WTC11 (cell line): ENCODE measurements at regions not wholly inside any gene's neighbourhood (a gene's known extent, or its start where the extent isn't known, plus 50 kb on each side); places are given as distances from the start of the nearest gene placed in this dataset.

ENCODE experiments used
- ATAC-seq: fragments of 200-7000 bp; cut with Tn5 transposase; 2 replicates; pipeline ENCODE4 v1.10.0; 2021; ENCODE audit warnings: mild to moderate bottlenecking, moderate library complexity
- CTCF ChIA-PET: fragments of 300-600 bp; sonication (Branson Sonifier 250); formaldehyde crosslinking; loops from one replicate; lab custom pipeline; 2021; ENCODE audit warnings: antibody characterized with exemption; lab: Charles Lee
- POLR2A ChIA-PET: fragments of 350-600 bp; sonication (Branson Sonifier 250); formaldehyde crosslinking; loops from one replicate; lab custom pipeline; 2021; ENCODE audit warnings: antibody characterized with exemption; lab: Charles Lee
- DNase-seq: peaks from one replicate; pipeline ENCODE4 v3.0.0; 2021; ENCODE audit warnings: low spot score
- H3K27ac Mint-ChIP-seq: 2 replicates; pipeline ENCODE4 v1.8.0; 2021; ENCODE audit warnings: mixed read lengths
- H3K27me3 Mint-ChIP-seq: 2 replicates; pipeline ENCODE4 v1.8.0; 2021; ENCODE audit warnings: low read depth, mild to moderate bottlenecking, moderate library complexity, mixed read lengths
- H3K36me3 Mint-ChIP-seq: 2 replicates; pipeline ENCODE4 v1.8.0; 2021; ENCODE audit warnings: mixed read lengths
- H3K4me1 Mint-ChIP-seq: 2 replicates; pipeline ENCODE4 v1.8.0; 2022; ENCODE audit warnings: mixed read lengths
- H3K4me3 Mint-ChIP-seq: 2 replicates; pipeline ENCODE4 v1.8.0; 2021; ENCODE audit warnings: mild to moderate bottlenecking, moderate library complexity, mixed read lengths
- H3K9me3 Mint-ChIP-seq: 2 replicates; pipeline ENCODE4 v1.8.0; 2021; ENCODE audit warnings: mixed read lengths
- ATF6 ChIP-seq: sonication (generic); formaldehyde crosslinking; IDR thresholded peaks from 2 replicates; pipeline ENCODE4 v1.8.1; 2023; ENCODE audit warnings: mild to moderate bottlenecking, missing genetic modification reagents
- ELF4 ChIP-seq: sonication (generic); formaldehyde crosslinking; IDR thresholded peaks from 2 replicates; pipeline ENCODE4 v1.8.1; 2022; ENCODE audit warnings: low read depth, mild to moderate bottlenecking, moderate library complexity, missing genetic modification reagents
- FOXP1 ChIP-seq: sonication (generic); formaldehyde crosslinking; IDR thresholded peaks from 2 replicates; pipeline ENCODE4 v1.8.0; 2022; ENCODE audit warnings: missing genetic modification reagents, mild to moderate bottlenecking, moderate library complexity, borderline replicate concordance
- JAZF1 ChIP-seq: fragments of 250-450 bp; sonication (Bioruptor Pico); IDR thresholded peaks from 2 replicates; pipeline ENCODE4 v1.9.0; 2021; ENCODE audit warnings: moderate library complexity, mild to moderate bottlenecking, inconsistent platforms
- MYBL2 ChIP-seq: sonication (generic); formaldehyde crosslinking; IDR thresholded peaks from 2 replicates; pipeline ENCODE4 v1.8.1; 2023; ENCODE audit warnings: mild to moderate bottlenecking, moderate library complexity, missing genetic modification reagents
- NFE2L1 ChIP-seq: sonication (generic); formaldehyde crosslinking; IDR thresholded peaks from 2 replicates; pipeline ENCODE4 v1.8.1; 2023; ENCODE audit warnings: missing genetic modification reagents
- NR1H2 ChIP-seq: sonication (generic); formaldehyde crosslinking; IDR thresholded peaks from 2 replicates; pipeline ENCODE4 v1.9.0; 2021; ENCODE audit warnings: mild to moderate bottlenecking, moderate library complexity, missing genetic modification reagents
- RORB ChIP-seq: fragments of 250-450 bp; sonication (Bioruptor Pico); IDR thresholded peaks from 2 replicates; pipeline ENCODE4 v1.9.0; 2021; ENCODE audit warnings: mild to moderate bottlenecking
- SP1 ChIP-seq: sonication (generic); formaldehyde crosslinking; conservative IDR thresholded peaks from 2 replicates; pipeline ENCODE4 v1.8.1; 2022; ENCODE audit warnings: missing genetic modification reagents
- TEAD1 ChIP-seq: sonication (generic); formaldehyde crosslinking; IDR thresholded peaks from 2 replicates; pipeline ENCODE4 v1.8.0; 2022; ENCODE audit warnings: mild to moderate bottlenecking, missing genetic modification reagents
- ZBTB21 ChIP-seq: sonication (generic); formaldehyde crosslinking; IDR thresholded peaks from 2 replicates; pipeline ENCODE4 v1.8.1; 2023; ENCODE audit warnings: mild to moderate bottlenecking, missing genetic modification reagents, borderline replicate concordance
- ZBTB43 ChIP-seq: sonication (generic); formaldehyde crosslinking; IDR thresholded peaks from 2 replicates; pipeline ENCODE4 v1.8.1; 2023; ENCODE audit warnings: mild to moderate bottlenecking, missing genetic modification reagents
- ZNF317 ChIP-seq: sonication (generic); formaldehyde crosslinking; IDR thresholded peaks from 2 replicates; pipeline ENCODE4 v1.8.1; 2023; ENCODE audit warnings: low read depth, mild to moderate bottlenecking, moderate library complexity, missing genetic modification reagents, borderline replicate concordance
- ZNF416 ChIP-seq: fragments of 250-450 bp; sonication (Bioruptor Pico); IDR thresholded peaks from 2 replicates; pipeline ENCODE4 v1.9.0; 2021; ENCODE audit warnings: mild to moderate bottlenecking, inconsistent platforms
- TF ChIP-seq, protein P1 (sequence below): sonication (generic); formaldehyde crosslinking; IDR thresholded peaks from 2 replicates; pipeline ENCODE4 v1.8.1; 2022; ENCODE audit warnings: low read depth, missing genetic modification reagents, borderline replicate concordance
- TF ChIP-seq, protein P2 (sequence below): sonication (generic); formaldehyde crosslinking; IDR thresholded peaks from 2 replicates; pipeline ENCODE4 v1.8.1; 2023; ENCODE audit warnings: mild to moderate bottlenecking, missing genetic modification reagents, borderline replicate concordance
- TF ChIP-seq, protein P3 (sequence below): fragments of 250-450 bp; sonication (Bioruptor Pico); conservative IDR thresholded peaks from 2 replicates; pipeline ENCODE4 v1.9.0; 2021; ENCODE audit warnings: mild to moderate bottlenecking
- TF ChIP-seq, protein P4 (sequence below): sonication (generic); formaldehyde crosslinking; IDR thresholded peaks from 2 replicates; pipeline ENCODE4 v1.8.0; 2023; ENCODE audit warnings: missing genetic modification reagents, mild to moderate bottlenecking, borderline replicate concordance

- CTCF ChIA-PET = no interaction called here
- H3K27ac Mint-ChIP-seq = no peak overlapping the region
- no peaks in the 10 kb centered on the region for H3K4me1 Mint-ChIP-seq
- TF ChIP-seq JAZF1 (CRISPR knock-in tag) = no peak
- ATAC-seq = no peak
- H3K36me3 Mint-ChIP-seq = peaks cover 32% of the 10 kb centered on the region
- no peak overlapping the region for H3K4me3 Mint-ChIP-seq
- H3K9me3 Mint-ChIP-seq = peaks cover 57% of the 10 kb centered on the region
- POLR2A ChIA-PET = no interaction called here
- H3K27me3 Mint-ChIP-seq = no peaks in the 10 kb centered on the region; the same call in 1 of the 2 replicates
- no peak for DNase-seq
These were observed 365.7 kb upstream of the CA10 start for GRCh38 chr17:52524096-52524637.

GRCh38 chr17:52517176-52517575 is 358.7 kb upstream of the CA10 start:
- Mint-ChIP-seq H3K36me3 (peaks cover 39% of the 10 kb centered on the region), H3K4me1 (no peaks in the 10 kb centered on the region), H3K9me3 (peaks cover 69% of the 10 kb centered on the region), H3K27me3 (no peaks in the 10 kb centered on the region; the same call in 1 of the 2 replicates), H3K4me3 (no peak overlapping the region), H3K27ac (no peak overlapping the region)
- DNase-seq = no peak
- ChIA-PET CTCF (no interaction called here), POLR2A (no interaction called here)
- no peak for ATAC-seq
- TF ChIP-seq RORB (CRISPR knock-in tag) (no peak), FOXP1 (CRISPR knock-in tag) (no peak), NR1H2 (CRISPR knock-in tag) (no peak), MYBL2 (no peak), TEAD1 (CRISPR knock-in tag) (no peak), SP1 (CRISPR knock-in tag) (no peak), ELF4 (CRISPR knock-in tag) (no peak), ZNF317 (CRISPR knock-in tag) (no peak), ZBTB21 (CRISPR knock-in tag) (no peak), ZNF416 (CRISPR knock-in tag) (no peak), JAZF1 (CRISPR knock-in tag) (no peak), ATF6 (CRISPR knock-in tag) (no peak), NFE2L1 (no peak), ZBTB43 (CRISPR knock-in tag) (no peak)
- TF ChIP-seq, protein P1, sequence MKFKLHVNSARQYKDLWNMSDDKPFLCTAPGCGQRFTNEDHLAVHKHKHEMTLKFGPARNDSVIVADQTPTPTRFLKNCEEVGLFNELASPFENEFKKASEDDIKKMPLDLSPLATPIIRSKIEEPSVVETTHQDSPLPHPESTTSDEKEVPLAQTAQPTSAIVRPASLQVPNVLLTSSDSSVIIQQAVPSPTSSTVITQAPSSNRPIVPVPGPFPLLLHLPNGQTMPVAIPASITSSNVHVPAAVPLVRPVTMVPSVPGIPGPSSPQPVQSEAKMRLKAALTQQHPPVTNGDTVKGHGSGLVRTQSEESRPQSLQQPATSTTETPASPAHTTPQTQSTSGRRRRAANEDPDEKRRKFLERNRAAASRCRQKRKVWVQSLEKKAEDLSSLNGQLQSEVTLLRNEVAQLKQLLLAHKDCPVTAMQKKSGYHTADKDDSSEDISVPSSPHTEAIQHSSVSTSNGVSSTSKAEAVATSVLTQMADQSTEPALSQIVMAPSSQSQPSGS (CRISPR knock-in tag) = no peak
- TF ChIP-seq, protein P2, sequence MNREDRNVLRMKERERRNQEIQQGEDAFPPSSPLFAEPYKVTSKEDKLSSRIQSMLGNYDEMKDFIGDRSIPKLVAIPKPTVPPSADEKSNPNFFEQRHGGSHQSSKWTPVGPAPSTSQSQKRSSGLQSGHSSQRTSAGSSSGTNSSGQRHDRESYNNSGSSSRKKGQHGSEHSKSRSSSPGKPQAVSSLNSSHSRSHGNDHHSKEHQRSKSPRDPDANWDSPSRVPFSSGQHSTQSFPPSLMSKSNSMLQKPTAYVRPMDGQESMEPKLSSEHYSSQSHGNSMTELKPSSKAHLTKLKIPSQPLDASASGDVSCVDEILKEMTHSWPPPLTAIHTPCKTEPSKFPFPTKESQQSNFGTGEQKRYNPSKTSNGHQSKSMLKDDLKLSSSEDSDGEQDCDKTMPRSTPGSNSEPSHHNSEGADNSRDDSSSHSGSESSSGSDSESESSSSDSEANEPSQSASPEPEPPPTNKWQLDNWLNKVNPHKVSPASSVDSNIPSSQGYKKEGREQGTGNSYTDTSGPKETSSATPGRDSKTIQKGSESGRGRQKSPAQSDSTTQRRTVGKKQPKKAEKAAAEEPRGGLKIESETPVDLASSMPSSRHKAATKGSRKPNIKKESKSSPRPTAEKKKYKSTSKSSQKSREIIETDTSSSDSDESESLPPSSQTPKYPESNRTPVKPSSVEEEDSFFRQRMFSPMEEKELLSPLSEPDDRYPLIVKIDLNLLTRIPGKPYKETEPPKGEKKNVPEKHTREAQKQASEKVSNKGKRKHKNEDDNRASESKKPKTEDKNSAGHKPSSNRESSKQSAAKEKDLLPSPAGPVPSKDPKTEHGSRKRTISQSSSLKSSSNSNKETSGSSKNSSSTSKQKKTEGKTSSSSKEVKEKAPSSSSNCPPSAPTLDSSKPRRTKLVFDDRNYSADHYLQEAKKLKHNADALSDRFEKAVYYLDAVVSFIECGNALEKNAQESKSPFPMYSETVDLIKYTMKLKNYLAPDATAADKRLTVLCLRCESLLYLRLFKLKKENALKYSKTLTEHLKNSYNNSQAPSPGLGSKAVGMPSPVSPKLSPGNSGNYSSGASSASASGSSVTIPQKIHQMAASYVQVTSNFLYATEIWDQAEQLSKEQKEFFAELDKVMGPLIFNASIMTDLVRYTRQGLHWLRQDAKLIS (CRISPR knock-in tag) = no peak
- TF ChIP-seq, protein P3, sequence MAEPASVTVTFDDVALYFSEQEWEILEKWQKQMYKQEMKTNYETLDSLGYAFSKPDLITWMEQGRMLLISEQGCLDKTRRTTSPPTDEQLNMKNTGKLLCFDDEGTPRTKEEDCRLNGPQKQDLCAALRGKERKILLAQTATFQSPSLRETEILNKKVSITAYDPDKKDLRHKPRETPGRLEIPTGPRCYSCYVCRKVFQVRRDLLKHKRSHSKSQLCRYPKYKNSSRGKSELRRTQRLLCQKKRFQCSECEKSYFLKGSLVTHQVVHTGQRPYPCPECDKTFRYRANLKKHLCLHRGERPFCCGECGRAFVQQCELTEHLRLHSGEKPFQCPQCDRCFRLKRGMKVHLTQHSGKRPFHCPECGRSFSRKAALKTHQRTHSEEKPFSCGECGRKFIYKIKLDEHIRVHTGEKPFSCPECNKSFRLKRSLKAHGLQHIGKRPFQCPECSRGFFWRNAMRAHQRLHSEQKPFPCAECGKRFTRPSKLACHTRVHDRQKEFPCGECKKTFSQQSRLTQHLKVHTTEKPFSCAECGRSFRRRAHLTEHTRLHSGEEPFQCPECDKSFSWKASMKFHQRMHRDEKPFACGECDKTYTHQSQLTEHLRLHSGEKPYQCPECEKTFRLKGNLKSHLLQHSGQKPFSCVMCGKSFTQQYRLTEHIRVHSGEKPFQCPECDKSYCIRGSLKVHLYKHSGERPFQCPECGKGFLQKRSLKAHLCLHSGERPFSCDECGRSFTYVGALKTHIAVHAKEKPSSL (CRISPR knock-in tag) = no peak
- TF ChIP-seq, protein P4, sequence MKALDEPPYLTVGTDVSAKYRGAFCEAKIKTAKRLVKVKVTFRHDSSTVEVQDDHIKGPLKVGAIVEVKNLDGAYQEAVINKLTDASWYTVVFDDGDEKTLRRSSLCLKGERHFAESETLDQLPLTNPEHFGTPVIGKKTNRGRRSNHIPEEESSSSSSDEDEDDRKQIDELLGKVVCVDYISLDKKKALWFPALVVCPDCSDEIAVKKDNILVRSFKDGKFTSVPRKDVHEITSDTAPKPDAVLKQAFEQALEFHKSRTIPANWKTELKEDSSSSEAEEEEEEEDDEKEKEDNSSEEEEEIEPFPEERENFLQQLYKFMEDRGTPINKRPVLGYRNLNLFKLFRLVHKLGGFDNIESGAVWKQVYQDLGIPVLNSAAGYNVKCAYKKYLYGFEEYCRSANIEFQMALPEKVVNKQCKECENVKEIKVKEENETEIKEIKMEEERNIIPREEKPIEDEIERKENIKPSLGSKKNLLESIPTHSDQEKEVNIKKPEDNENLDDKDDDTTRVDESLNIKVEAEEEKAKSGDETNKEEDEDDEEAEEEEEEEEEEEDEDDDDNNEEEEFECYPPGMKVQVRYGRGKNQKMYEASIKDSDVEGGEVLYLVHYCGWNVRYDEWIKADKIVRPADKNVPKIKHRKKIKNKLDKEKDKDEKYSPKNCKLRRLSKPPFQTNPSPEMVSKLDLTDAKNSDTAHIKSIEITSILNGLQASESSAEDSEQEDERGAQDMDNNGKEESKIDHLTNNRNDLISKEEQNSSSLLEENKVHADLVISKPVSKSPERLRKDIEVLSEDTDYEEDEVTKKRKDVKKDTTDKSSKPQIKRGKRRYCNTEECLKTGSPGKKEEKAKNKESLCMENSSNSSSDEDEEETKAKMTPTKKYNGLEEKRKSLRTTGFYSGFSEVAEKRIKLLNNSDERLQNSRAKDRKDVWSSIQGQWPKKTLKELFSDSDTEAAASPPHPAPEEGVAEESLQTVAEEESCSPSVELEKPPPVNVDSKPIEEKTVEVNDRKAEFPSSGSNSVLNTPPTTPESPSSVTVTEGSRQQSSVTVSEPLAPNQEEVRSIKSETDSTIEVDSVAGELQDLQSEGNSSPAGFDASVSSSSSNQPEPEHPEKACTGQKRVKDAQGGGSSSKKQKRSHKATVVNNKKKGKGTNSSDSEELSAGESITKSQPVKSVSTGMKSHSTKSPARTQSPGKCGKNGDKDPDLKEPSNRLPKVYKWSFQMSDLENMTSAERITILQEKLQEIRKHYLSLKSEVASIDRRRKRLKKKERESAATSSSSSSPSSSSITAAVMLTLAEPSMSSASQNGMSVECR = no peak
